ENCODE measurements at regions not wholly inside any gene's neighbourhood (a gene's known extent, or its start where the extent isn't known, plus 50 kb on each side); places are given as distances from the start of the nearest gene placed in this dataset.

- DNase-seq (ENCODE audit: low read depth): no peak
- no peak for TF ChIP-seq CTCF (conservative IDR thresholded peaks at IDR 0.05; ENCODE audit: control insufficient read depth, insufficient read depth, low read depth, low read length)
- H3K4me3 ChIP-seq (ENCODE audit: control insufficient read depth, low read depth, low read length): no peak overlapping the region
These were observed 185.5 kb upstream of the CPEB2 start for GRCh38 chr4:14816623-14817261.

DNA sequence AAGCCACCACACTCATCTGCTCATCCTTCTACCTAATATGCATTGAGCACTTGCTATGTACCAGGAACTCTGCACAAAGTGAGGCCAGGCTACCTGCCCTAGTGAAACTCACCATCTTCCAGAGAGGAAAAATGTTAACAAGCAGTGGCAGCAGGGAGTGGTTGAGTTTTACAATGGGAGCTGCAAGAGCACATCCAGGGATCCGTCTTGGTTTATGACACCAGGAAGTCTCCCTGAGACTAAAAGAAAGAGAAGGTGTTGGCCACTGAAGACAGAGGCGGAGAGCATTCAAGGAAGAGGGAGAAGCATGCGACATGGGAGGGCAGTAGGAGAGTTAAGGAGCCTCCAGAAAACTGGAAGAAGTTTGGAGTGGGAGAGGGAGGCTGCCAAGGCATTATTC, 178.1 kb upstream of the CPEB2 start:
- H3K4me3 ChIP-seq (ENCODE audit: control insufficient read depth, low read depth, low read length): no peak overlapping the region
- TF ChIP-seq CTCF (conservative IDR thresholded peaks at IDR 0.05; ENCODE audit: control insufficient read depth, insufficient read depth, low read depth, low read length): no peak
- no peak for DNase-seq (ENCODE audit: low read depth)

- TF ChIP-seq CTCF (conservative IDR thresholded peaks at IDR 0.05; ENCODE audit: control insufficient read depth, insufficient read depth, low read depth, low read length): no peak
- peak; percentile 23 for DNase-seq (ENCODE audit: low read depth)
- H3K4me3 ChIP-seq (ENCODE audit: control insufficient read depth, low read depth, low read length): no peak overlapping the region
These were observed 175.2 kb upstream of the CPEB2 start for GRCh38 chr4:14827111-14827510.

DNA sequence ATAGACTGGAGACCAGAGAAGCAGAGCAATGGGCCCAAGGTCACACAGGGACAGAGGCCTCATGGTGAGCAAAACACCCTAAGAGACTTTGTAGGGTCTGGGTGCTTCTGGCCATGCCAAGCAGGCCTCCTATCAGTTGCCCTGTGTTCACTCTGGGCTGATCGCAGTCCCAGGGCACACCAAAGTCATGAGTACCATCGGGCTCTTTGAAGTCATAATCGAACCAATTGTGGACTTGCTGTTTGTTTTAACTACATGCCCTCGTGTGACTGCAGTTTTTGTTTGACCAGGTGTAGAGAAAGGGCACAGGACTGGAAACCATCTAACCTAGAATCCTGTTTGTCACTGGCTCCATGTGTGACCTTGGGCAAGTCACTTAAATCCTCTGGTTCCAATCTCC, 172.5 kb upstream of the CPEB2 start:
- no peak overlapping the region for H3K4me3 ChIP-seq (ENCODE audit: control insufficient read depth, low read depth, low read length)
- DNase-seq (ENCODE audit: low read depth): no peak
- no peak for TF ChIP-seq CTCF (conservative IDR thresholded peaks at IDR 0.05; ENCODE audit: control insufficient read depth, insufficient read depth, low read depth, low read length)

DNA sequence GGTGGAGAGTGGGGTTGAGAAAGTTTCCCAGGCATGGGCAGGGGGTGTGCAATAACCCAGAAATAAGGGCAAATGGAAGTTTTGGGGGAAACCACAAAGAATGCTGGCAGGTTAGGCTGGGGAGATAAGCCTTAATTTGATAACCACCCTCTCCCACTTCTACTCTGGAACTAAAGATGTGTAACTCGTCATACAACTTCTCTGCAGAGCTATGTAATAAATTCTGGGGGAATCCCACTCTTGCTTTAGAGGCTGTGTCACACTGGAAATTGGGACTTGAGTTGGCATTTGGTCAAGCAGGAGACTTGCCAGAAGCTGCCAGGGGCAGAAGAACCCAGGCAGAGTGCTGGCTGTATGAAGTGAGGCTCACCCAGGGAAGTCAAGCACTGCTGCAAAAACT, 170.9 kb upstream of the CPEB2 start:
- DNase-seq (ENCODE audit: low read depth): no peak
- H3K4me3 ChIP-seq (ENCODE audit: control insufficient read depth, low read depth, low read length): no peak overlapping the region
- TF ChIP-seq CTCF (conservative IDR thresholded peaks at IDR 0.05; ENCODE audit: control insufficient read depth, insufficient read depth, low read depth, low read length): no peak

- TF ChIP-seq CTCF (conservative IDR thresholded peaks at IDR 0.05; ENCODE audit: control insufficient read depth, insufficient read depth, low read depth, low read length): no peak
- DNase-seq (ENCODE audit: low read depth): no peak
- no peak overlapping the region for H3K4me3 ChIP-seq (ENCODE audit: control insufficient read depth, low read depth, low read length)
These were observed 169.2 kb upstream of the CPEB2 start for GRCh38 chr4:14833053-14833452.

GRCh38 chr4:14834382-14834781, 167.9 kb upstream of the CPEB2 start:
- DNase-seq (ENCODE audit: low read depth): no peak
- TF ChIP-seq CTCF (conservative IDR thresholded peaks at IDR 0.05; ENCODE audit: control insufficient read depth, insufficient read depth, low read depth, low read length): no peak
- no peak overlapping the region for H3K4me3 ChIP-seq (ENCODE audit: control insufficient read depth, low read depth, low read length)

Data from fibroblast of mammary gland (primary cell).